IMR-90 (cell line): ENCODE measurements at regions not wholly inside any gene's neighbourhood (a gene's known extent, or its start where the extent isn't known, plus 50 kb on each side); places are given as distances from the start of the nearest gene placed in this dataset.

ENCODE experiments used
- ATAC-seq: fragments of 200-7000 bp; cut with Tn5 transposase; 2 replicates; pipeline ENCODE4 v1.9.1; 2020; ENCODE audit warnings: low read depth, mild to moderate bottlenecking, moderate library complexity
- BruUV-seq: library from RNA; stranded (reverse); fragments of 400-500 nt; replicated peaks from 2 replicates; lab custom pipeline; 2021; lab: Mats Ljungman, UMichigan
- CTCF ChIA-PET: fragments of 300-600 bp; formaldehyde crosslinking; extraction: SDS; loops from one replicate; lab custom pipeline; 2021; ENCODE audit warnings: antibody characterized with exemption; lab: Yijun Ruan, JAX
- POLR2A ChIA-PET: fragments of 300-600 bp; sonication (Branson Sonifier 250); formaldehyde crosslinking; loops from one replicate; lab custom pipeline; 2022; ENCODE audit warnings: antibody characterized with exemption; ENCODE audit not compliant: unreplicated experiment; lab: Charles Lee
- DNase-seq: peaks from one replicate; pipeline ENCODE4 v3.0.0; 2013
- H2AFZ ChIP-seq: replicated peaks from 2 replicates; pipeline ENCODE3; 2013; ENCODE audit warnings: low read length, mild to moderate bottlenecking; ENCODE audit not compliant: poor library complexity
- H2AK5ac ChIP-seq: 2 replicates; pipeline ENCODE4 v1.6.1; 2013; ENCODE audit warnings: low read depth, low read length, inconsistent platforms
- H2AK9ac ChIP-seq: replicated peaks from 2 replicates; pipeline ENCODE3; 2013; ENCODE audit warnings: mild to moderate bottlenecking, low read depth, low read length, moderate library complexity; ENCODE audit not compliant: poor library complexity
- H2BK120ac ChIP-seq: 2 replicates; pipeline ENCODE4 v1.6.1; 2013; ENCODE audit warnings: low read depth, low read length, inconsistent platforms
- H2BK15ac ChIP-seq: 3 replicates; pipeline ENCODE4 v1.6.1; 2013; ENCODE audit warnings: low read depth, low read length, inconsistent platforms
- H2BK20ac ChIP-seq: 2 replicates; pipeline ENCODE4 v1.6.1; 2013; ENCODE audit warnings: low read depth, mild to moderate bottlenecking, inconsistent platforms, low read length, moderate library complexity
- H2BK5ac ChIP-seq: 2 replicates; pipeline ENCODE4 v1.6.1; 2013; ENCODE audit warnings: mild to moderate bottlenecking, low read depth, low read length, inconsistent platforms; ENCODE audit not compliant: poor library complexity, severe bottlenecking
- H3K14ac ChIP-seq: replicated peaks from 2 replicates; pipeline ENCODE4 v1.6.1; 2013; ENCODE audit warnings: low read depth, low read length, inconsistent platforms
- H3K18ac ChIP-seq: 2 replicates; pipeline ENCODE4 v1.6.1; 2013; ENCODE audit warnings: low read depth, low read length, control low read depth
- H3K23ac ChIP-seq: 2 replicates; pipeline ENCODE4 v1.6.1; 2013; ENCODE audit warnings: low read depth, low read length, inconsistent platforms
- H3K27ac ChIP-seq: 2 replicates; pipeline ENCODE4 v1.5.1; 2013; ENCODE audit warnings: mild to moderate bottlenecking, control low read depth, low read length; ENCODE audit not compliant: insufficient read depth
- H3K27me3 ChIP-seq: 2 replicates; pipeline ENCODE4 v1.6.1; 2013; ENCODE audit warnings: low read length; ENCODE audit not compliant: control insufficient read depth, insufficient read depth
- H3K36me3 ChIP-seq: 2 replicates; pipeline ENCODE4 v1.6.1; 2013; ENCODE audit warnings: low read length, mixed read lengths; ENCODE audit not compliant: control insufficient read depth, insufficient read depth
- H3K4ac ChIP-seq: 2 replicates; pipeline ENCODE4 v1.6.1; 2013; ENCODE audit warnings: low read depth, low read length, inconsistent platforms
- H3K4me1 ChIP-seq: 2 replicates; pipeline ENCODE4 v1.6.1; 2013; ENCODE audit warnings: low read length, mixed read lengths; ENCODE audit not compliant: control insufficient read depth, insufficient read depth
- H3K4me2 ChIP-seq: 2 replicates; pipeline ENCODE4 v1.6.1; 2013; ENCODE audit warnings: low read depth, mild to moderate bottlenecking, control low read depth, low read length, moderate library complexity
- H3K4me3 ChIP-seq: 2 replicates; pipeline ENCODE4 v1.5.1; 2013; ENCODE audit warnings: low read depth, mild to moderate bottlenecking, control low read depth, low read length, moderate library complexity; ENCODE audit not compliant: insufficient read depth
- H3K56ac ChIP-seq: 2 replicates; pipeline ENCODE4 v1.6.1; 2013; ENCODE audit warnings: low read length, inconsistent platforms; ENCODE audit not compliant: insufficient read depth; ENCODE audit errors: extremely low read depth
- H3K79me1 ChIP-seq, 2 experiments: 2 replicates each; pipeline ENCODE4 v1.6.1; 2013; ENCODE audit warnings: low read length in 2 of 2, inconsistent platforms in 1 of 2, low read depth in 1 of 2
- H3K9ac ChIP-seq: 2 replicates; pipeline ENCODE4 v1.6.1; 2013; ENCODE audit warnings: low read depth, low read length, control low read depth
- H3K9me1 ChIP-seq: 2 replicates; pipeline ENCODE4 v1.6.1; 2013; ENCODE audit warnings: low read length, inconsistent platforms; ENCODE audit not compliant: insufficient read depth
- H3K9me3 ChIP-seq: 2 replicates; pipeline ENCODE4 v1.6.1; 2013; ENCODE audit warnings: low read length; ENCODE audit not compliant: control insufficient read depth, insufficient read depth
- H4K20me1 ChIP-seq: 2 replicates; pipeline ENCODE4 v1.6.1; 2013; ENCODE audit warnings: low read length, inconsistent platforms; ENCODE audit not compliant: insufficient read depth
- H4K5ac ChIP-seq: 2 replicates; pipeline ENCODE4 v1.6.1; 2013; ENCODE audit warnings: mild to moderate bottlenecking, low read depth, low read length, control low read depth
- H4K8ac ChIP-seq, 2 experiments: 2 replicates each; pipeline ENCODE4 v1.6.1; 2013; ENCODE audit warnings: low read depth in 2 of 2, low read length in 2 of 2, control low read depth in 1 of 2, inconsistent platforms in 1 of 2
- H4K91ac ChIP-seq: 2 replicates; pipeline ENCODE4 v1.6.1; 2013; ENCODE audit warnings: low read depth, low read length, inconsistent platforms; ENCODE audit not compliant: insufficient read depth
- CTCF ChIP-seq: conservative IDR thresholded peaks from 2 replicates; pipeline ENCODE4 v1.5.1; 2012; ENCODE audit warnings: mild to moderate bottlenecking, low read depth, low read length, improper control_type of control experiment
- ELK1 ChIP-seq: fragments of 150-350 bp; IDR thresholded peaks from 2 replicates; pipeline ENCODE4 v1.6.1; 2016; ENCODE audit warnings: low read depth, mild to moderate bottlenecking, low read length, moderate library complexity, borderline replicate concordance
- FOS ChIP-seq: fragments of 150-350 bp; IDR thresholded peaks from 2 replicates; pipeline ENCODE4 v1.6.1; 2016; ENCODE audit warnings: low read depth, low read length
- MAFK ChIP-seq: IDR thresholded peaks from 2 replicates; pipeline ENCODE4 v1.6.1; 2012; ENCODE audit warnings: low read depth, low read length, improper control_type of control experiment
- RCOR1 ChIP-seq: IDR thresholded peaks from 2 replicates; pipeline ENCODE4 v1.6.1; 2012; ENCODE audit warnings: mild to moderate bottlenecking, low read length, improper control_type of control experiment; ENCODE audit not compliant: insufficient replicate concordance
- USF2 ChIP-seq: fragments of 150-350 bp; IDR thresholded peaks from 2 replicates; pipeline ENCODE4 v1.6.1; 2017; ENCODE audit warnings: mild to moderate bottlenecking, antibody characterized with exemption, low read length, low read depth
- WGBS, 2 experiments: methylation state at CpG; one replicate each; pipeline versions ENCODE4 v1.1.5 to v1.1.7; 2013; ENCODE audit warnings: missing lambda C conversion rate in 2 of 2; ENCODE audit not compliant: insufficient read length in 1 of 2; ENCODE audit errors: extremely low coverage in 2 of 2; 5-methylcytosine and 5-hydroxymethylcytosine counted together
- dilution Hi-C: fragments of 300-500 bp; cut with HindIII; formaldehyde crosslinking; loops from one replicate; pipeline ENCODE4 v1.14.3; 2018; ENCODE audit warnings: low sequenced_read_pairs; ENCODE audit not compliant: unreplicated experiment
- in situ Hi-C: fragments of 300-500 bp; cut with MboI; formaldehyde crosslinking; loops from 3 replicates; pipeline ENCODE4 v1.14.3; 2019; ENCODE audit warnings: low sequenced_read_pairs, inconsistent platforms, mixed read lengths
- intact Hi-C: fragments of 100-400 bp; cut with micrococcal nuclease; formaldehyde crosslinking; loops from 2 replicates; pipeline ENCODE4 v1.10.0; 2022

GRCh38 chr11:134663506-134664313, 251.7 kb upstream of the B3GAT1 start:
- in situ Hi-C loops: no loop called here
- CTCF ChIA-PET: no interaction called here
- H3K4me3 ChIP-seq: no peak overlapping the region
- H3K27ac ChIP-seq: no peak overlapping the region
- H4K91ac ChIP-seq: no peak overlapping the region
- no peak overlapping the region for H2BK15ac ChIP-seq
- no peaks in the 10 kb centered on the region for H3K27me3 ChIP-seq
- H3K79me1 ChIP-seq: no peaks in the 10 kb centered on the region
- no peak overlapping the region for H3K14ac ChIP-seq
- no peak overlapping the region for H3K18ac ChIP-seq
- H3K9me1 ChIP-seq: no peaks in the 10 kb centered on the region
- no peak for ATAC-seq
- H3K9me3 ChIP-seq: peaks cover 56% of the 10 kb centered on the region
- intact Hi-C loops: no loop called here
- no peak overlapping the region for H2BK20ac ChIP-seq
- H3K9ac ChIP-seq: no peak overlapping the region
- H4K20me1 ChIP-seq: no peaks in the 10 kb centered on the region
- no peaks in the 10 kb centered on the region for H3K4me1 ChIP-seq
- no peak overlapping the region for H2AK9ac ChIP-seq
- H3K4me2 ChIP-seq: no peak overlapping the region
- H4K8ac ChIP-seq: no peak overlapping the region
- no peaks in the 10 kb centered on the region for H3K36me3 ChIP-seq
- no TSS peak for BruUV-seq
- H3K4ac ChIP-seq: no peak overlapping the region
- dilution Hi-C loops: no loop called here
- WGBS, 2 experiments: no CpG with 5 or more reads among the region's 11 CpGs
- POLR2A ChIA-PET: no interaction called here
- no peak for TF ChIP-seq FOS
- TF ChIP-seq MAFK: no peak
- TF ChIP-seq CTCF: no peak
- TF ChIP-seq ELK1: no peak
- no peak for TF ChIP-seq USF2
- TF ChIP-seq RCOR1: no peak
- no peak overlapping the region for H3K56ac ChIP-seq
- no peak overlapping the region for H2AFZ ChIP-seq
- no peak overlapping the region for H4K5ac ChIP-seq
- H3K23ac ChIP-seq: no peak overlapping the region
- no peak overlapping the region for H2BK5ac ChIP-seq
- no peak overlapping the region for H2BK120ac ChIP-seq
- H2AK5ac ChIP-seq: no peak overlapping the region
- no peak for DNase-seq
